HL-60 (cell line): ENCODE measurements at regions not wholly inside any gene's neighbourhood (a gene's known extent, or its start where the extent isn't known, plus 50 kb on each side); places are given as distances from the start of the nearest gene placed in this dataset.

ENCODE experiments used
- GABPA ChIP-seq: IDR thresholded peaks from 2 replicates; pipeline ENCODE4 v1.6.1; 2012; ENCODE audit warnings: low read depth
- POLR2AphosphoS5 ChIP-seq: IDR thresholded peaks from 2 replicates; pipeline ENCODE4 v1.6.1; 2012; ENCODE audit warnings: low read depth
- SPI1 ChIP-seq: IDR thresholded peaks from 2 replicates; pipeline ENCODE4 v1.6.1; 2012; ENCODE audit warnings: low read depth, mild to moderate bottlenecking, borderline replicate concordance
- TF ChIP-seq, protein P1 (sequence below): IDR thresholded peaks from 2 replicates; pipeline ENCODE4 v1.6.1; 2012; ENCODE audit warnings: low read depth; ENCODE audit not compliant: insufficient replicate concordance
- TF ChIP-seq, protein P2 (sequence below): IDR thresholded peaks from one replicate; pipeline ENCODE4 v1.5.1; 2011; ENCODE audit warnings: low read length, control low read depth, inconsistent platforms; ENCODE audit not compliant: insufficient read depth

DNA sequence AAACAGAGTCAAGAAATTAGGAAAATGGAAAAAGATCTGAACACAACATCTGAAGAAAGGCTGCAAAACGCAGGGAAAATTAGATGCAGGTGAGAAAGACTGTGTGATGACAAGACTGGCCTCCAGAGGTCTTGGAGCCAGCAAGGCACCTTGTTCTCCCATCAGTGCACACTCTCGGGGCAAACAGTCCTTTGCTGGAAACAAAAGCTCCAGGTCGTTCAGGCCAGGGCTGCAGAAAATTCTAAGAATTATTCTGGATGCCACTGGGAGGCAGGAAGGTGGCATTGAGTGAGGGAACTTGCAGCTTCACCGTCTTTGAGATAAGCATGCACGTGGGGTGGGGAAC, 219.9 kb upstream of the SSTR4 start:
- TF ChIP-seq, protein P1, sequence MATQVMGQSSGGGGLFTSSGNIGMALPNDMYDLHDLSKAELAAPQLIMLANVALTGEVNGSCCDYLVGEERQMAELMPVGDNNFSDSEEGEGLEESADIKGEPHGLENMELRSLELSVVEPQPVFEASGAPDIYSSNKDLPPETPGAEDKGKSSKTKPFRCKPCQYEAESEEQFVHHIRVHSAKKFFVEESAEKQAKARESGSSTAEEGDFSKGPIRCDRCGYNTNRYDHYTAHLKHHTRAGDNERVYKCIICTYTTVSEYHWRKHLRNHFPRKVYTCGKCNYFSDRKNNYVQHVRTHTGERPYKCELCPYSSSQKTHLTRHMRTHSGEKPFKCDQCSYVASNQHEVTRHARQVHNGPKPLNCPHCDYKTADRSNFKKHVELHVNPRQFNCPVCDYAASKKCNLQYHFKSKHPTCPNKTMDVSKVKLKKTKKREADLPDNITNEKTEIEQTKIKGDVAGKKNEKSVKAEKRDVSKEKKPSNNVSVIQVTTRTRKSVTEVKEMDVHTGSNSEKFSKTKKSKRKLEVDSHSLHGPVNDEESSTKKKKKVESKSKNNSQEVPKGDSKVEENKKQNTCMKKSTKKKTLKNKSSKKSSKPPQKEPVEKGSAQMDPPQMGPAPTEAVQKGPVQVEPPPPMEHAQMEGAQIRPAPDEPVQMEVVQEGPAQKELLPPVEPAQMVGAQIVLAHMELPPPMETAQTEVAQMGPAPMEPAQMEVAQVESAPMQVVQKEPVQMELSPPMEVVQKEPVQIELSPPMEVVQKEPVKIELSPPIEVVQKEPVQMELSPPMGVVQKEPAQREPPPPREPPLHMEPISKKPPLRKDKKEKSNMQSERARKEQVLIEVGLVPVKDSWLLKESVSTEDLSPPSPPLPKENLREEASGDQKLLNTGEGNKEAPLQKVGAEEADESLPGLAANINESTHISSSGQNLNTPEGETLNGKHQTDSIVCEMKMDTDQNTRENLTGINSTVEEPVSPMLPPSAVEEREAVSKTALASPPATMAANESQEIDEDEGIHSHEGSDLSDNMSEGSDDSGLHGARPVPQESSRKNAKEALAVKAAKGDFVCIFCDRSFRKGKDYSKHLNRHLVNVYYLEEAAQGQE, result no peak
- TF ChIP-seq, protein P2, sequence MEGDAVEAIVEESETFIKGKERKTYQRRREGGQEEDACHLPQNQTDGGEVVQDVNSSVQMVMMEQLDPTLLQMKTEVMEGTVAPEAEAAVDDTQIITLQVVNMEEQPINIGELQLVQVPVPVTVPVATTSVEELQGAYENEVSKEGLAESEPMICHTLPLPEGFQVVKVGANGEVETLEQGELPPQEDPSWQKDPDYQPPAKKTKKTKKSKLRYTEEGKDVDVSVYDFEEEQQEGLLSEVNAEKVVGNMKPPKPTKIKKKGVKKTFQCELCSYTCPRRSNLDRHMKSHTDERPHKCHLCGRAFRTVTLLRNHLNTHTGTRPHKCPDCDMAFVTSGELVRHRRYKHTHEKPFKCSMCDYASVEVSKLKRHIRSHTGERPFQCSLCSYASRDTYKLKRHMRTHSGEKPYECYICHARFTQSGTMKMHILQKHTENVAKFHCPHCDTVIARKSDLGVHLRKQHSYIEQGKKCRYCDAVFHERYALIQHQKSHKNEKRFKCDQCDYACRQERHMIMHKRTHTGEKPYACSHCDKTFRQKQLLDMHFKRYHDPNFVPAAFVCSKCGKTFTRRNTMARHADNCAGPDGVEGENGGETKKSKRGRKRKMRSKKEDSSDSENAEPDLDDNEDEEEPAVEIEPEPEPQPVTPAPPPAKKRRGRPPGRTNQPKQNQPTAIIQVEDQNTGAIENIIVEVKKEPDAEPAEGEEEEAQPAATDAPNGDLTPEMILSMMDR, result no peak
- TF ChIP-seq SPI1, result no peak
- TF ChIP-seq POLR2AphosphoS5, result no peak
- TF ChIP-seq GABPA, result no peak
